Memory B cell (primary cell): ENCODE measurements at regions not wholly inside any gene's neighbourhood (a gene's known extent, or its start where the extent isn't known, plus 50 kb on each side); places are given as distances from the start of the nearest gene placed in this dataset.

ENCODE experiments used
- ATAC-seq: fragments of 150-1000 bp; cut with Tn5 transposase; 2 replicates; pipeline ENCODE4 v1.10.0; 2021; ENCODE audit warnings: low read depth, mild to moderate bottlenecking, moderate library complexity
- DNase-seq, 2 donors: peaks; one replicate each; pipeline ENCODE4 v3.0.0; 2022; ENCODE audit warnings: low spot score in 2 of 2
- H3K27ac Mint-ChIP-seq: one replicate; pipeline ENCODE4 v1.8.0; 2022; ENCODE audit warnings: mild to moderate bottlenecking, moderate library complexity, mixed read lengths
- H3K27me3 Mint-ChIP-seq: one replicate; pipeline ENCODE4 v1.8.0; 2022; ENCODE audit warnings: mixed read lengths
- H3K36me3 Mint-ChIP-seq: one replicate; pipeline ENCODE4 v1.8.0; 2022; ENCODE audit warnings: mild to moderate bottlenecking, mixed read lengths
- H3K4me1 Mint-ChIP-seq: one replicate; pipeline ENCODE4 v1.8.0; 2022; ENCODE audit warnings: mixed read lengths
- H3K4me3 Mint-ChIP-seq: one replicate; pipeline ENCODE4 v1.8.0; 2022; ENCODE audit warnings: mild to moderate bottlenecking, moderate library complexity, mixed read lengths
- H3K9me3 Mint-ChIP-seq: one replicate; pipeline ENCODE4 v1.8.0; 2022; ENCODE audit warnings: mixed read lengths

DNA sequence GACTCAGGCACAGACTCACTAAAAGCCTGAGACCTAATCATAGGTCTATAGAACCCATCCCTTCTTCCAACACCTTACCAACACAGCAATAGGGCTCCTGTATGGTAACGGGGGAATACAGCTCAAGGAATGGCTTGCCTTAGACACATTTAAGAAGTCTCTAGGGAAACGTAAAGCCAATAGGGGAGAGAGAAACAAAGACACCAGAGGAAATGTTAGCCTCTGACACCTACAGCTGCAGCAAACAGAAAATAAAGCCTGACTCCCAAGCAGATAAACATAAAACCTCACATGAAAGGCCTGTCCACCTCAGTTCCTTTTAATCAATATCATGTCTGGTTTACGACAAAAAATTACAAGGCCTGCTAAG, 51.1 kb upstream of the NCOA1 start:
- Mint-ChIP-seq H3K4me3 (no peak overlapping the region), H3K27me3 (no peaks in the 10 kb centered on the region), H3K9me3 (no peaks in the 10 kb centered on the region), H3K27ac (no peak overlapping the region), H3K36me3 (no peaks in the 10 kb centered on the region), H3K4me1 (no peaks in the 10 kb centered on the region)
- no peak for ATAC-seq
- DNase-seq = no peak

DNA sequence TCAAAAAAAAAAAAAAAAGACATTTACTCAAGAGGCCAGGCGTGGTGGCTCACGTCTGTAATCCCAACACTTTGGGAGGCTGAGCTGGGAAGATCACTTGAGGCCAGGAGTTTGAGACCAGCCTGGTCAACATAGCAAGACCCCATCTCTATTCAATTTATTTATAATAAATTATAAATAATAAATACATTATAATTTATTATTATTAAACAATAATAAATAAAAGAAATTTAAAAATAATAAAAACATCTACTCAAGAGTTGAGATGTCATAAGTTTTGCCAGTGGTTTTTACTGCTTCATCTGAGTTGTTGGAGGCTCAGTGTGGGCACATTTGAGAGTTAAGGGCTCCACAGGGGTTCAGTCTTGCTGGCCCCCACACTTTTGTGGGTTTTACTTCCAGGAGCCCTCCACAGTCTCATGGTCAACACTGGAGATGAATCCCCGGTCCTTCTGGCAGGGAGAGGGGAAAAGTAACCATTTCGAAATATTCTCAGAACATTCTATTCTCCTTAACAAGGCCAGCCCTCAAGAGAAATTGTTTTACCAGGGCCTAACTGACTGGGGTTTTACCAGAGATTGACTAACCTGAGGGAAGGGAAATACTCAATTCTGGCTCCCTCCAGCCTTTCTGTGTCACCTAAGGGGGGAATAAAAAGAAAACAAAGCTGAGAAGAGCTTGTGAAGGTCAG, 51.6 kb upstream of the NCOA1 start:
- Mint-ChIP-seq H3K36me3 (no peaks in the 10 kb centered on the region), H3K27me3 (no peaks in the 10 kb centered on the region), H3K4me1 (no peaks in the 10 kb centered on the region), H3K4me3 (no peak overlapping the region), H3K27ac (no peak overlapping the region), H3K9me3 (no peaks in the 10 kb centered on the region)
- no peak for ATAC-seq
- DNase-seq = no peak

DNA sequence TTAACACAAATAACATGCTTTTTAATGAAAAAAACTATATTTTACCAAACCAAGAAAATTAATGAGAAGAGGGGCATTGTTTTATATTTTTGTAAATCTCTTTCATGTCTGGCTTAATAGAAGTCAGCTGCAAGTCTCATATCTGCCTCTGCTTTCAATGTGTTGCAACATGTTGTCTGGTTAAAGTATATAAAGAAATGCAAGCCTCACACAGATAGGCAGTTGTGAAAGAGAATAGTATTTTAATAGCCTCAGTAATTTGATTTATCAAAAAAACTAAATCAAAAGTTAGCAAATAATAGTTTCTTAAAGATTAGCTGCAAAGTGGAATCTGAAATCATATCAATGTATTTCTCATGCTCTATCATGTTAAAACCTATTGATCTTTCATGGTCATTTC, 52.9 kb upstream of the NCOA1 start:
- no peak for ATAC-seq
- H3K4me3 Mint-ChIP-seq = no peak overlapping the region
- no peak for DNase-seq
- no peaks in the 10 kb centered on the region for H3K4me1 Mint-ChIP-seq
- no peaks in the 10 kb centered on the region for H3K36me3 Mint-ChIP-seq
- H3K27ac Mint-ChIP-seq = no peak overlapping the region
- no peaks in the 10 kb centered on the region for H3K27me3 Mint-ChIP-seq
- no peaks in the 10 kb centered on the region for H3K9me3 Mint-ChIP-seq

DNA sequence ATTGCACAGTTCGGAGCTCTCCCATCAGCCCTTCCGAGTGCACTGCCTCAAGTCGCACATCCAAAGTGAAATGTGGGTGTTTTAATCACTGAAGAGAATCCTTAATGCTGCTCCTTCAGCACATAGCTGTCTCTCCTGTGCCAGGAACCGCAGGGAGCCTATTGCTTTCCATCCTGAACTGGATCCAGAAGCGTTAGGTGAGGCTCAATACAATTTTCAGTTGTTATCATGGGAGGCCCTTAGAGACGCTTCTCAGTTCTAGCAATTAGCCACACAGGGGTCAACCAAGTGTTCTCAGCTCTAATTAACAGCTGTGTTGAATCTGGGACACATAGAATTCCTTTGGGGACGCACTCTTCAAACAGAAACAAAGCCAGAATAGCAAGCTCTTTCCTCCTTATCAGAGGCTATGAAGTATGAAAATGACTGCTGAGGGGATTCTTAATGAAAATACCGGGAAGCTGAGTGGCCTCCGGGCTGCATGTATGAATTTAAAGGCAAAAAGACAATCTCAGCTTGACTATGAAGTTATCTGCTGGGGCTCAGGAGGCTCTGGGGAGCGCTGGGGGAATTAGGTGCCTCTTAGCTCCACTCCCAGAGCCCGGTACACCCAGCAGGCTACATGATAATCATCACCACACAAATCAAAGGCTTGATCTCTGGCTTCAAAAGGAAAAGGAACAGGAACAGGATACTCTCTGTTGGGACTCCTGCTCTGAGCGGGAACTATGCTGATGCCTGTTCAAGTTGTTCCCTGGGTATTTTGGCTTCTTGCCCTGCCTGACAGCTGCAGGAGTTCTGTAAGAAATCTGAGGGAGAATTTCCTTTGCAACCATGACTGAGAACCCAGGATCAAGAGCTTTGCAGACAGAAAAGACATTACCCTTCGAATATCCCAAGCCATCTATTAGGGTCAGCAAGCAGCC, 55.4 kb upstream of the NCOA1 start:
- ATAC-seq (no peak), DNase-seq (no peak)
- Mint-ChIP-seq H3K4me3 (no peak overlapping the region), H3K9me3 (no peaks in the 10 kb centered on the region), H3K27me3 (no peaks in the 10 kb centered on the region), H3K36me3 (no peaks in the 10 kb centered on the region), H3K27ac (no peak overlapping the region), H3K4me1 (no peaks in the 10 kb centered on the region)

DNA sequence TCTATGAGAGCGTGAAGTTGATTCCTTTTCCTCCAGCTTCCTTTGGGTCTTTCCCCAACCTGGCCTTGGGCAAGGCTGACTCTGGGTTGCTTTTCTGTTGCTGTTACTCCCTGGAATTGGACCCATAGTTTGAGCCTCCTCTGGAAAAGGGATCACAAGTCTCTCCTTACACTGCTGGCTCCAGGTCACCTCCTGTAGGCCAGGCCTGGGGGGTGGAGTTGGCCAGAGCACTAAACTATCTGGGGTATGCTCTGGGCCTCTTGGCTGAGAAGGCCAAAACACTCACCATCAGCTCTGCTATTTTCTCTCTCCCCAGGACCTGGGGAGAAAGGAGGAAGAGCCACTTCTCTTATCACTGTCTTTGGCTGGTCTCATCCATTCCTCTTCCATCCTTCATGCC, 56.5 kb upstream of the NCOA1 start:
- H3K27me3 Mint-ChIP-seq = no peaks in the 10 kb centered on the region
- no peak overlapping the region for H3K4me3 Mint-ChIP-seq
- DNase-seq (no peak), ATAC-seq (no peak)
- no peaks in the 10 kb centered on the region for H3K4me1 Mint-ChIP-seq
- no peaks in the 10 kb centered on the region for H3K9me3 Mint-ChIP-seq
- no peak overlapping the region for H3K27ac Mint-ChIP-seq
- H3K36me3 Mint-ChIP-seq = no peaks in the 10 kb centered on the region

DNA sequence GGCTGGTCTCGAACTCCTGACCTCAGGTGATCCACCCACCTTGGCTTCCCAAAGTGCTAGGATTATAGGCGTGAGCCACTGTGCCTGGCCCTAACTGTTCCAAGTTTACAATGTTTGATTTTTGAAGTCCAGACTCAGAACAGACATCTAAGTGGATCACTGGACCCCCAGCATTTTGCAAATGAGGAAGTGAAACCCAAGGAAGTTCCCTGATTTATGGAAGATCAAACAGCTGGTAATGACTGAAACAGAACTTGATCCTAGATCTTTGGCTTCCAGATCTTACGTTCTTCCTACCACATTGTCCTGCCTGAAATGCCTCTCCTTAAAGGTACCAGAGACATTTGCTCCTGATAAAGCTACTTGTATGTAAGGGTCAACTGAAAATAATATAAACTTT, 58.3 kb upstream of the NCOA1 start:
- no peak for DNase-seq
- Mint-ChIP-seq H3K4me1 (no peaks in the 10 kb centered on the region), H3K9me3 (no peaks in the 10 kb centered on the region), H3K4me3 (no peak overlapping the region), H3K36me3 (no peaks in the 10 kb centered on the region), H3K27ac (peak overlapping the region; percentile 45), H3K27me3 (no peaks in the 10 kb centered on the region)
- ATAC-seq = no peak

DNA sequence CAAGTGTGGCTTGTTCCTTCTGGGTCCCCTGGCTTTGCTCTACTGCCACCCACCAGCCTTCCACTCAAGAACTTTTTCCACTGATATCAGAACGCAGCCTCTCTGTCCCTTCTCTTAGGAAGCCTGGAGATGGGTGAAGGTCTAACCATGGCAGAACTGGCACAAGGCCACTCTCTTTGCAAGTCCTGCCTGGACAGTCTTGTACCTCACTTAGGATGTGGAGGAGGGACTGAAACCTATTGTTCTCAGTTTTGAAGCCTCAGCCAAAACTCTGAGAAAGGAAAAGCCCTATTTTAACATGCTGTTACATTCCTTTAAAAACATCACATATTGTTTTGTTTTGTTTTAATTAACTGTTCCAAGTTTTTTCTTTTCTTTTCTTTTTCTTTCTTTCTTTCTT, 58.9 kb upstream of the NCOA1 start:
- Mint-ChIP-seq H3K27me3 (no peaks in the 10 kb centered on the region), H3K9me3 (no peaks in the 10 kb centered on the region), H3K4me3 (no peak overlapping the region), H3K36me3 (no peaks in the 10 kb centered on the region), H3K27ac (peak overlapping the region; percentile 45), H3K4me1 (no peaks in the 10 kb centered on the region)
- no peak for ATAC-seq
- DNase-seq = no peak

DNA sequence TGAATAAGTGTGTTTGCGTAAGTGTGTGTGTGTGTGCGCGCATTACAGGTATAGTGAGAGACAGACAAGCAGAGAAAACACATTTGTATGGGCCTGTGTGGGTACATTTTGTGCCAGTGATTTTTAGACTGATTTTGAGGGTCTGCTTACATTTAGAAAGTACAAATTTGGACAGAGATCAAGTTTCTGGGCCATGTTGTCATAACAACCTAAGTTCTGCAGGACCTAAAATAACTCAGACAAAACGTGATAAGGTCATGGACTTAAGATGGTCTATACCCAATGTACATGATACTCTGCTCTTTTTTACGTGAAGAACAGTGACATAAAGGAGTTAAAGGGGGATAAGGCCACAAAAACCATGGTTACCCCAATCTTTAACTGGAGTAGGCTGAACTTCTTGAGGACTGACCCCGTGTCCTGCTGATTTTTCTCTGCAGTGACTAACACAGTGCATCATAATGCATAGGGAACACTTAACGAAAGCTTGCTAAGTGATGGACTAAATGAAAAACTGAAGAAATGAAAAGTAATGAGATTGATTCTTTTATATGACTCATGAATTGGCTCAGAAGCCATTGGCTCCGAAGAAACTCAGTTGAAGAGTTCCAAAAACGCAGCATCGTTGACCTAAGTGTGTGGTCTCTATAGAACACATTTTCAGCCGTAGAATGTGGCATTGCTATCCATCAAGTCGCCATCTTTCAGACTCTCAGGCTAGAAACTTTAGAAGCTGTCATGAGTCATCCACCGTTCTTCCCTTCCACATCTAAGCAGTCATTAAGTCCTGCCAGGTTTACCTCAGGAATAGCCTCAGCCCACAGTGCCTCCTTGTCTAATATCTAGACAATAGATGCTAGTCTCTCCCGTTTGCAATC, 61.6 kb upstream of the NCOA1 start:
- no peaks in the 10 kb centered on the region for H3K36me3 Mint-ChIP-seq
- no peaks in the 10 kb centered on the region for H3K9me3 Mint-ChIP-seq
- H3K27ac Mint-ChIP-seq = no peak overlapping the region
- no peaks in the 10 kb centered on the region for H3K4me1 Mint-ChIP-seq
- H3K4me3 Mint-ChIP-seq = no peak overlapping the region
- ATAC-seq (no peak), DNase-seq (no peak)
- H3K27me3 Mint-ChIP-seq = no peaks in the 10 kb centered on the region

DNA sequence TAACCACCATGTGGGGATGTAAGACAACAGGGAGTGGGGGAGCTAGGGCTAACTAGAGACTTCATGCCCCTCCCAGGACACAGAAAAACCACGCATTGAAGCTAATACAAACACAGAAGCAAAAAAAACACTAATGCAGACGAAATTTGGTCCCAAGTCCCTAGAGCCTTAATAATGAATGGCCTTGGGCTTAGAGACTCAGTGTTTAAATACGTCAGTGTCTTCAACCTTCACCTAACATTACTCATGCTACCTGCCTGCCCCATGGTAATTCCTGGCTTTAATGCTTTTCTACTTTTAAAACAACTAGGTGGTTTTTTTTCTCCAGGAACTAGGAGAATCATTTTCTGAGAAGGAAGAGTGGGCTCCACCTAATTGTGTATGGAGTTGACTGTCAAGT, 64.1 kb upstream of the ITSN2 start:
- Mint-ChIP-seq H3K4me3 (no peak overlapping the region), H3K27me3 (peaks cover 2% of the 10 kb centered on the region), H3K27ac (no peak overlapping the region), H3K4me1 (no peaks in the 10 kb centered on the region), H3K9me3 (peaks cover 2% of the 10 kb centered on the region), H3K36me3 (no peaks in the 10 kb centered on the region)
- ATAC-seq (no peak), DNase-seq (no peak)

DNA sequence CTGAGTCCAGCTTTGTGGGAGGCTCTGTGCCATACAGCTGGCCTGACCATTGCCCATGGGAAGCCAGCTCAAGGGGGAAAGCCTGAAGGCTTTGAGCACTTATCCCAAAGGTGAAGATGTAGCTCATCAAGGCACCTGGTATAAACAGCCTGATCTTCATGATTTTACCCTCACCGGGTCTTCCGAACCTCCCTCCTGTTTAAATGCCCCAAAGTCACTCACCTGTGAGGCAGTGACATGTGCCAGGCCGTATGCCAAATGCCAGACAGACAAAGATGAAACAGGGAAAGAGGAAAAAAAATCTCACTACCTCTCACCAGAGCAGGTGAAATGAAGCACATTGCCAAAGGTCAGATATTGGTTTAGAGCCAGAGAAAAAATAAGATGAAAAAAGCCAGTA, 62.8 kb upstream of the ITSN2 start:
- Mint-ChIP-seq H3K4me1 (no peaks in the 10 kb centered on the region), H3K9me3 (peaks cover 2% of the 10 kb centered on the region), H3K36me3 (no peaks in the 10 kb centered on the region), H3K4me3 (no peak overlapping the region), H3K27me3 (peaks cover 2% of the 10 kb centered on the region), H3K27ac (no peak overlapping the region)
- DNase-seq (no peak), ATAC-seq (no peak)

DNA sequence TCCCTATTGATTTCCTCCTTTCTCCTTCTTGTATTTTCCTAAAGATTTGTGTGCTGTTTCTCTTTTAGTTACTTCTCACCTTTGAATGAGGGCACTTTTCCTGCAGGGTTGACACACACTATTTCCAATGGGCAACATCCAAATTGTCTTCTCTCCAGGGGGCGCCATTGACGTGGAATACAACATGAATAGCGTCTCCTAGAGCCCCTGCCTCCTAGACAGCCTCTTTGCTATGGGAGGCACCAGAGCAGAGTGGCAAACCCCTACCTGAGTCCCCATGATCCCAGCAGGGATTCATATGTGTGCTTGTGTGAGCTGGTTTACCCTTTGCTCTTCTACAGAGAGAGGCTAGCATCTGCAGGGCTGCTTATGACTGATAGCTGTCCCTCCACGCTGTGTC, 61.3 kb upstream of the ITSN2 start:
- DNase-seq = peak; percentile 24 to 29

DNA sequence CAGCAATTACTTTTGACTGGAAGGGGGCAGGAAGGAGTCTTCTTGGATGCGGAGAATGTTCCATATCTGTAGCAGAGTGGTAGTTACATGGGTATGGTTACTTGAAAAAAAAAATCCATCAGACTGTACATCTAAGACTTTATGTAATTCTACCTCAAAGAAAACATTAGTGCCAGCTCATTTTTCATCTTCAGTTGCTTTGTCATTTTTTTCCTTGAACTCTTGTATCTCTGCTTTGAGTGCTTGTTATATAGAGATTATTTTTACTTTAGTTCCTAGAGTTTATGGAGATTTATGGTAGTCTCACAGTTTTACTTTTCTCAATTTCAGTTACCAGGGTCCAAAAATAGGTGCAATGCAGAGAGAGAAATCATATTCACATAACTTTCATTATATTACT, 60.0 kb upstream of the ITSN2 start:
- no peak overlapping the region for H3K4me3 Mint-ChIP-seq
- ATAC-seq (no peak), DNase-seq (no peak)
- H3K36me3 Mint-ChIP-seq = no peaks in the 10 kb centered on the region
- no peak overlapping the region for H3K27ac Mint-ChIP-seq
- peaks cover 2% of the 10 kb centered on the region for H3K27me3 Mint-ChIP-seq
- no peaks in the 10 kb centered on the region for H3K4me1 Mint-ChIP-seq
- H3K9me3 Mint-ChIP-seq = peaks cover 2% of the 10 kb centered on the region

More for the DNA sequence above, 61.3 kb upstream of the ITSN2 start:
- Mint-ChIP-seq H3K27me3 (peaks cover 2% of the 10 kb centered on the region), H3K4me1 (no peaks in the 10 kb centered on the region), H3K4me3 (no peak overlapping the region), H3K27ac (no peak overlapping the region), H3K9me3 (peaks cover 2% of the 10 kb centered on the region), H3K36me3 (no peaks in the 10 kb centered on the region)
- ATAC-seq = peak; percentile 47

DNA sequence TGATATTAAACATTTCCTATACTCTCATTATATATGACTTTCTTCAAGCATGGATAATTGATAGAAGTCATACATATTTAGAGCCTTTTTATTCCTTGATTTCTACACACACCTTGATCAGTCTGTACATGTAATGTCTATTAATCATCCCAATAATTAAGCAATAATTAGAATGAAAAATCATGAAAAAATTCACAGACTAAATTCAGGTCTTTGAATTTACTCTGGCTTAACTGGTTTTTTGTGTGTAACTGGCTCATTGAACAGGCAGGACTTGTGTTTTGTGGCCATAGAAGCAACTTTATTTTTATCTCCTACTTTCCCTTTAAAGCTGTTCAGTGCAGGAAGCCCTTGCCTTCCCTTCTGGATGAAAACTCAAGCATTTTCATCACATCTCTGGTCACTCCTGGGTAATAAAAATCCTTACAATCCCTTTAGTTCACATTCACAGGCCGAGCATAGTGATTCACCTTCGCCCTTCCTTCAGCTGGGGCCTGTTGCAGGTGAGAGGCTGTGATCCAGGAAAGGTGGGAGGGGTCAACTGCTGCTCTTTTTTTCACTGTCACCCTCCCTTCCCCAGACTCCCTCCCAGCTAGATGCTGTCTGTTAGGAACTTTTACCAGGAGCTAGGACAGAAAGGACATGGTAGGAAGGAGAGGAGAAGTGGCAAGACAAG, 58.0 kb upstream of the ITSN2 start:
- Mint-ChIP-seq H3K4me3 (no peak overlapping the region), H3K36me3 (no peaks in the 10 kb centered on the region), H3K4me1 (no peaks in the 10 kb centered on the region), H3K27ac (no peak overlapping the region), H3K27me3 (peaks cover 2% of the 10 kb centered on the region), H3K9me3 (peaks cover 2% of the 10 kb centered on the region)
- no peak for ATAC-seq
- DNase-seq = no peak

DNA sequence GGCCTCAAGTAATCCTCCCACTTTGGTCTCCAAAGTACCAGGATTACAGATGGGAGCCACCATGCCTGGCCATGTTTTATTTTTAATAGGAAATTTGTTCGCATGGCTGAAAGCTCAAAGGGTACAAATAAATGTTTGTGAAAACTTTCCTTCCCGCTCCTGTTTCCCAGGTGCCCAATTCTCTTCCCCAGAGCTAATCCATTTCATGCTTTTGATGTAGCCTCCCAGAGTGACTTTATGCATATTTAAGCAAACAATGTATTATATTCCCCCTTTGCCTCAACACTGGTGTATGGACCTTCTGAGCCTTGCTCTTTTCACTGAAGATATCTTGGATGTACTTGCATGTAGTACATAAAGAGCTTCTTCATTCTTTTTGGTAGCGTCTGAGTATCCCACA, 52.5 kb upstream of the ITSN2 start:
- DNase-seq (no peak), ATAC-seq (no peak)
- H3K36me3 Mint-ChIP-seq = no peaks in the 10 kb centered on the region
- H3K9me3 Mint-ChIP-seq = no peaks in the 10 kb centered on the region
- no peaks in the 10 kb centered on the region for H3K4me1 Mint-ChIP-seq
- H3K27ac Mint-ChIP-seq = no peak overlapping the region
- peaks cover 5% of the 10 kb centered on the region for H3K27me3 Mint-ChIP-seq
- no peak overlapping the region for H3K4me3 Mint-ChIP-seq
